IMR-90 (cell line): ENCODE measurements at regions not wholly inside any gene's neighbourhood (a gene's known extent, or its start where the extent isn't known, plus 50 kb on each side); places are given as distances from the start of the nearest gene placed in this dataset.

Experiments
- CTCF ChIP-seq: conservative IDR thresholded peaks from 2 replicates; pipeline ENCODE4 v1.5.1; 2012; ENCODE audit warnings: mild to moderate bottlenecking, low read depth, low read length, improper control_type of control experiment
- RFX5 ChIP-seq: IDR thresholded peaks from 2 replicates; pipeline ENCODE4 v1.8.0; 2012; ENCODE audit warnings: low read depth, mild to moderate bottlenecking, low read length, moderate library complexity

DNA sequence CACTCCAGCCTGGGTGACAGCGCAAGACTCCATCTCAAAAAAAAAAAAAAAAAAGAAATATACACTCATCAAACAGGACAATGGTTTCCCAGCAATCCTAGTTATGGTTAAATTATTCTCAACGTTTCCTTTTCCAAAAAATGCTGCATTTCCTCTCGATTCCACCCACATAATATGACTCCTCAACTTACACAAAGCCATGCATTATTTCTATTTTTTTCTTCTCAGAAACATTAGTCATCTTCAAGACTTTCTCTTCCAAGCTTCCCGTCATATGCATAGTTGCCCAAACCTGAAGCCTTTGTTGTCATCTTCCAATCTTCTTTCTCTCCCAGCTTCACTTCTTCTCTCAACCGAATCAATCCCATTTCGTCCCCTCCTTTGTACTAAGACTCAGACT lies 61.4 kb upstream of the RANBP6 start:
- TF ChIP-seq CTCF (no peak), RFX5 (no peak)
